HepG2 (cell line): ENCODE measurements at regions not wholly inside any gene's neighbourhood (a gene's known extent, or its start where the extent isn't known, plus 50 kb on each side); places are given as distances from the start of the nearest gene placed in this dataset.

Experiments
- ATAC-seq: fragments of 200-7000 bp; cut with Tn5 transposase; 3 replicates; pipeline ENCODE4 v1.9.1; 2020; ENCODE audit warnings: mild to moderate bottlenecking, moderate library complexity
- BruUV-seq: library from RNA; stranded (reverse); fragments of 400-500 nt; replicated peaks from 2 replicates; lab custom pipeline; 2021; lab: Mats Ljungman, UMichigan
- CTCF ChIA-PET: fragments of 300-600 bp; formaldehyde crosslinking; extraction: SDS; loops from one replicate; lab custom pipeline; 2021; ENCODE audit warnings: low total read pairs, inconsistent platforms, low intra/inter-chr PET ratio; lab: Yijun Ruan, JAX
- POLR2A ChIA-PET: fragments of 350-600 bp; sonication (Branson Sonifier 250); formaldehyde crosslinking; loops from one replicate; lab custom pipeline; 2020; ENCODE audit warnings: antibody characterized with exemption, inconsistent platforms; lab: Yijun Ruan, JAX
- DNase-seq: peaks from one replicate; pipeline ENCODE4 v3.0.0-alpha.2; 2015; ENCODE audit warnings: low spot score
- FAIRE-seq: peaks from 3 replicates; lab custom pipeline; 2011; peaks lifted over from hg19 to GRCh38; lab: Jason Lieb, UNC
- H2AFZ ChIP-seq: one replicate; pipeline ENCODE4 v1.6.1; 2011; ENCODE audit warnings: low read length, inconsistent platforms
- H3K27ac ChIP-seq: fragments of 300-600 bp; 3 replicates; pipeline ENCODE4 v1.8.0; 2011; ENCODE audit warnings: mixed run types, mild to moderate bottlenecking, mixed read lengths, low read length, inconsistent platforms; ENCODE audit not compliant: insufficient read depth; ENCODE audit errors: extremely low read length
- H3K27me3 ChIP-seq, 2 experiments: fragments of 200-600 bp in 1 of 2; 2 replicates in 1 of 2; 3 replicates in 1 of 2; pipeline versions ENCODE4 v1.6.0 to v1.8.0; 2011; ENCODE audit warnings: low read length in 2 of 2, mild to moderate bottlenecking in 2 of 2, moderate library complexity in 2 of 2, inconsistent platforms in 1 of 2; ENCODE audit not compliant: insufficient read depth in 2 of 2, control insufficient read depth in 1 of 2
- H3K36me3 ChIP-seq, 2 experiments: fragments of 200-600 bp in 1 of 2; replicated peaks in 1 of 2; 2 replicates in 1 of 2; 3 replicates in 1 of 2; pipeline versions ENCODE4 v1.5.1 to v1.8.0; 2011; ENCODE audit warnings: low read length in 2 of 2, inconsistent platforms in 1 of 2; ENCODE audit not compliant: insufficient read depth in 2 of 2, control insufficient read depth in 1 of 2
- H3K4me1 ChIP-seq: 2 replicates; pipeline ENCODE4 v1.5.1; 2012; ENCODE audit warnings: low read length, inconsistent platforms; ENCODE audit not compliant: insufficient read depth
- H3K4me2 ChIP-seq: 2 replicates; pipeline ENCODE4 v1.6.0; 2011; ENCODE audit warnings: low read depth, low read length, inconsistent platforms
- H3K4me3 ChIP-seq, 3 experiments: fragments of 200-600 bp in 1 of 3; sonication (generic), shearing (Covaris generic) in 1 of 3; replicated peaks in 1 of 3; 2 replicates each; pipeline ENCODE4 v1.5.1; 2011 to 2016; ENCODE audit warnings: low read length in 3 of 3, inconsistent platforms in 2 of 3, low read depth in 2 of 3, mild to moderate bottlenecking in 2 of 3, control low read depth in 1 of 3, mixed read lengths in 1 of 3; ENCODE audit not compliant: insufficient read depth in 1 of 3
- H3K79me2 ChIP-seq: one replicate; pipeline ENCODE4 v1.6.1; 2011; ENCODE audit warnings: low read length, inconsistent platforms; ENCODE audit not compliant: insufficient read depth
- H3K9ac ChIP-seq: 2 replicates; pipeline ENCODE4 v1.6.0; 2011; ENCODE audit warnings: mild to moderate bottlenecking, low read depth, low read length, inconsistent platforms; ENCODE audit not compliant: insufficient read depth
- H3K9me3 ChIP-seq: 2 replicates; pipeline ENCODE4 v1.5.1; 2012; ENCODE audit warnings: mild to moderate bottlenecking, low read length
- H4K20me1 ChIP-seq: 2 replicates; pipeline ENCODE4 v1.6.0; 2011; ENCODE audit warnings: inconsistent platforms, mild to moderate bottlenecking, low read length, moderate library complexity; ENCODE audit not compliant: insufficient read depth
- AKNA ChIP-seq: sonication (generic); formaldehyde crosslinking; IDR thresholded peaks from 2 replicates; pipeline ENCODE4 v1.4.0; 2020; ENCODE audit warnings: missing genetic modification reagents, borderline replicate concordance
- ARHGAP35 ChIP-seq: sonication (generic); formaldehyde crosslinking; IDR thresholded peaks from 2 replicates; pipeline ENCODE4 v1.9.0; 2022; ENCODE audit warnings: mild to moderate bottlenecking, inconsistent platforms, moderate library complexity, missing genetic modification reagents, borderline replicate concordance
- RARA ChIP-seq: IDR thresholded peaks from 2 replicates; pipeline ENCODE4 v1.6.1; 2016; ENCODE audit warnings: missing genetic modification reagents, missing compliant biosample characterization
- TCF7 ChIP-seq: sonication (generic); IDR thresholded peaks from 2 replicates; pipeline ENCODE4 v1.6.1; 2016; ENCODE audit warnings: antibody characterized with exemption, low read depth
- ZNF407 ChIP-seq: sonication (generic); formaldehyde crosslinking; IDR thresholded peaks from one replicate; pipeline ENCODE4 v1.5.1; 2020; ENCODE audit warnings: mild to moderate bottlenecking, missing genetic modification reagents; ENCODE audit errors: not compliant biosample characterization
- ZNF790 ChIP-seq: sonication (generic); formaldehyde crosslinking; IDR thresholded peaks from 2 replicates; pipeline ENCODE4 v1.8.0; 2022; ENCODE audit warnings: missing genetic modification reagents, mild to moderate bottlenecking, borderline replicate concordance
- WGBS: methylation state at CpG from one replicate; pipeline ENCODE4 v1.1.6; 2017; ENCODE audit warnings: low lambda C conversion rate; 5-methylcytosine and 5-hydroxymethylcytosine counted together
- in situ Hi-C: cut with HindIII; loops from 2 replicates; pipeline ENCODE4 v1.10.0; 2017; ENCODE audit warnings: low pct_unique_long_range_greater_than_20kb; ENCODE audit not compliant: extremely low pct_ligation_motif_present
- intact Hi-C: fragments of 100-400 bp; cut with micrococcal nuclease; formaldehyde crosslinking; loops from one replicate; pipeline ENCODE4 v1.10.0; 2022; ENCODE audit not compliant: unreplicated experiment

DNA sequence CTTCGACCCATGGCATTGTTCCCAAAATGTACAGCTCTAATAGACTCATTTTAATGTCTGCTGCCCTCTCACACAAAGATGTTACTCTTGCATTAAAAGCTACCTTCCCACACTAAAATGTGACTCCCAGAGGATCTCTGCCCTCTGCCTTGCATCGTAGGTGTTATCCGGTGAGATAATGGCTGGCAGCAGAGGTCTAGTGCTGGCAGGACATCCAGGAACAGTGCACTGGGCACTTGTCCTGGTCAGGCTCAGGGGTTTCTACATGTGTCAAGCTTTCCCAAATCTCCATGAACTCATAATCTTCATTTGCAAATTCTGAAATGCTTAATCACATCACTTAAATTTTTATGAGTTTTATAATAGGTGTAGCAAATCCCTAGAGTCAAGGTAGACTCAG, 310.6 kb downstream of the LRRIQ3 start:
- Histone ChIP-seq H3K27ac (no peak overlapping the region), H3K9ac (no peak overlapping the region), H3K79me2 (no peaks in the 10 kb centered on the region), H3K4me3 (no peak overlapping the region), H2AFZ (no peak overlapping the region), H3K4me2 (no peak overlapping the region), H4K20me1 (no peaks in the 10 kb centered on the region), H3K27me3 (no peaks in the 10 kb centered on the region), H3K9me3 (peaks cover 13% of the 10 kb centered on the region; the same call in 1 of the 2 replicates), H3K4me1 (no peaks in the 10 kb centered on the region), H3K36me3 (no peaks in the 10 kb centered on the region)
- POLR2A ChIA-PET, result no interaction called here
- TF ChIP-seq ARHGAP35 (CRISPR knock-in tag) (no peak), ZNF790 (CRISPR knock-in tag) (no peak), AKNA (CRISPR knock-in tag) (no peak), ZNF407 (CRISPR knock-in tag) (no peak), RARA (CRISPR knock-in tag) (no peak), TCF7 (no peak)
- ATAC-seq (no peak), DNase-seq (no peak), FAIRE-seq (no peak)
- CTCF ChIA-PET, result no interaction called here
- no TSS peak for BruUV-seq
- 30% methylated on average over 2 of the region's 3 CpGs for WGBS
- intact Hi-C loops (no loop called here), in situ Hi-C loops (no loop called here)
